T-cell (primary cell): ENCODE measurements at regions not wholly inside any gene's neighbourhood (a gene's known extent, or its start where the extent isn't known, plus 50 kb on each side); places are given as distances from the start of the nearest gene placed in this dataset.

ENCODE experiments used
- ATAC-seq, 4 experiments: fragments of 200-7000 bp in 3 of 4; fragments of 150-1000 bp in 1 of 4; cut with Tn5 transposase; replicated peaks in 1 of 4; 1 replicate in 3 of 4; 2 replicates in 1 of 4; pipeline ENCODE4 v1.10.0; 2021; ENCODE audit warnings: moderate library complexity in 3 of 4, mild to moderate bottlenecking in 2 of 4, moderate number of reproducible peaks in 1 of 4
- CTCF ChIA-PET, 2 donors: fragments of 300-600 bp; sonication (Branson Sonifier 250); formaldehyde crosslinking; loops; one replicate each; lab custom pipeline; 2022; ENCODE audit warnings: antibody characterized with exemption in 2 of 2; lab: Charles Lee
- POLR2A ChIA-PET, 2 donors: fragments of 300-600 bp; sonication (Branson Sonifier 250); formaldehyde crosslinking; loops; one replicate each; lab custom pipeline; 2022; ENCODE audit warnings: antibody characterized with exemption in 2 of 2; lab: Charles Lee
- DNase-seq, 35 experiments: peaks; one replicate each; pipeline versions ENCODE4 v3.0.0 to v3.0.0-alpha.2; 2013 to 2023
- H3K27ac ChIP-seq: one replicate; pipeline ENCODE4 v1.5.1; 2013; ENCODE audit warnings: low read length
- H3K27me3 ChIP-seq, 2 experiments: replicated peaks in 1 of 2; 1 replicate in 1 of 2; 2 replicates in 1 of 2; pipeline versions ENCODE4 v1.6.1 to v1.7.0; 2013; ENCODE audit warnings: low read length in 1 of 2, mixed read lengths in 1 of 2; ENCODE audit not compliant: control insufficient read depth in 2 of 2, insufficient read depth in 2 of 2; ENCODE audit errors: extremely low read depth in 1 of 2
- H3K36me3 ChIP-seq, 2 donors: 1 replicate in 1 of 2; 2 replicates in 1 of 2; pipeline versions ENCODE4 v1.6.1 to v1.7.0; 2013; ENCODE audit warnings: low read length in 1 of 2; ENCODE audit not compliant: control insufficient read depth in 2 of 2, insufficient read depth in 1 of 2; ENCODE audit errors: extremely low read depth in 1 of 2
- H3K4me1 ChIP-seq, 2 experiments: 1 replicate in 1 of 2; 2 replicates in 1 of 2; pipeline versions ENCODE4 v1.6.1 to v1.7.0; 2013; ENCODE audit warnings: low read length in 2 of 2, mixed read lengths in 1 of 2; ENCODE audit not compliant: insufficient read depth in 2 of 2, control insufficient read depth in 1 of 2; ENCODE audit errors: extremely low read depth in 1 of 2
- H3K4me3 ChIP-seq, 2 donors: 1 replicate in 1 of 2; 2 replicates in 1 of 2; pipeline versions ENCODE4 v1.5.1 to v1.7.0; 2013; ENCODE audit warnings: mild to moderate bottlenecking in 2 of 2, low read length in 1 of 2, moderate library complexity in 1 of 2; ENCODE audit not compliant: control insufficient read depth in 1 of 2; ENCODE audit errors: extremely low read depth in 1 of 2
- H3K9me3 ChIP-seq: 2 replicates; pipeline ENCODE4 v1.7.0; 2013
- H3K27ac Mint-ChIP-seq, 2 donors: one replicate each; pipeline ENCODE4 v1.8.0; 2020 to 2021; ENCODE audit warnings: mild to moderate bottlenecking in 2 of 2, mixed read lengths in 2 of 2
- H3K27me3 Mint-ChIP-seq, 2 donors: one replicate each; pipeline ENCODE4 v1.8.0; 2021 to 2022; ENCODE audit warnings: mixed read lengths in 2 of 2
- H3K36me3 Mint-ChIP-seq: one replicate; pipeline ENCODE4 v1.8.0; 2021; ENCODE audit warnings: mixed read lengths
- H3K4me1 Mint-ChIP-seq, 3 donors: one replicate each; pipeline ENCODE4 v1.8.0; 2020 to 2022; ENCODE audit warnings: mixed read lengths in 3 of 3, mild to moderate bottlenecking in 1 of 3
- H3K4me3 Mint-ChIP-seq, 3 donors: one replicate each; pipeline ENCODE4 v1.8.0; 2020 to 2022; ENCODE audit warnings: mild to moderate bottlenecking in 3 of 3, mixed read lengths in 3 of 3, moderate library complexity in 3 of 3
- H3K9me3 Mint-ChIP-seq, 3 donors: one replicate each; pipeline ENCODE4 v1.8.0; 2020 to 2022; ENCODE audit warnings: mixed read lengths in 3 of 3
- WGBS: methylation state at CpG from one replicate; pipeline ENCODE4 v1.1.5; 2013; ENCODE audit warnings: missing lambda C conversion rate; ENCODE audit not compliant: insufficient coverage; 5-methylcytosine and 5-hydroxymethylcytosine counted together

GRCh38 chr5:155299386-155300005, 285.9 kb downstream of the KIF4B start:
- POLR2A ChIA-PET: no interaction called here
- DNase-seq: no peak
- no peak for ATAC-seq
- Mint-ChIP-seq H3K36me3 (no peaks in the 10 kb centered on the region), H3K4me1 (no peaks in the 10 kb centered on the region), H3K27me3 (peaks cover 0 to under 1% of the 10 kb centered on the region in 2 donors), H3K4me3 (no peak overlapping the region), H3K9me3 (peaks cover 0 to 4% (median 4%) of the 10 kb centered on the region in 3 donors), H3K27ac (no peak overlapping the region)
- 73% methylated on average over 2 of the region's 8 CpGs for WGBS
- Histone ChIP-seq H3K27ac (no peak overlapping the region), H3K36me3 (no peaks in the 10 kb centered on the region), H3K9me3 (no peaks in the 10 kb centered on the region), H3K4me3 (no peak overlapping the region), H3K27me3 (no peaks in the 10 kb centered on the region), H3K4me1 (no peaks in the 10 kb centered on the region)
- CTCF ChIA-PET: no interaction called here

- DNase-seq (no peak), ATAC-seq (no peak)
- no CpG with 5 or more reads among the region's 3 CpGs for WGBS
- Histone ChIP-seq H3K27me3 (no peaks in the 10 kb centered on the region), H3K4me3 (no peak overlapping the region), H3K4me1 (no peaks in the 10 kb centered on the region), H3K36me3 (no peaks in the 10 kb centered on the region), H3K9me3 (no peaks in the 10 kb centered on the region), H3K27ac (no peak overlapping the region)
- H3K4me3 Mint-ChIP-seq: no peak overlapping the region
- peaks cover 0 to 3% (median 2%) of the 10 kb centered on the region in 3 donors for H3K9me3 Mint-ChIP-seq
- H3K36me3 Mint-ChIP-seq: no peaks in the 10 kb centered on the region
- CTCF ChIA-PET: no interaction called here
- H3K27ac Mint-ChIP-seq: no peak overlapping the region
- H3K4me1 Mint-ChIP-seq: no peaks in the 10 kb centered on the region
- peaks cover 0 to 4% of the 10 kb centered on the region in 2 donors for H3K27me3 Mint-ChIP-seq
- POLR2A ChIA-PET: no interaction called here
Observed at GRCh38 chr5:155303120-155303519, 289.6 kb downstream of the KIF4B start.

GRCh38 chr5:155307229-155307628, 293.7 kb downstream of the KIF4B start:
- no peaks in the 10 kb centered on the region for H3K4me1 ChIP-seq
- no peak overlapping the region for H3K27ac ChIP-seq
- ChIA-PET CTCF (interaction anchor here in 1 of 2 donors (0.6 kb wide), 1 partner anchor 1823 kb away, joined by 5 read pairs; no protein-coding TSS in a partner anchor), POLR2A (no interaction called here)
- Mint-ChIP-seq H3K27ac (no peak overlapping the region), H3K27me3 (peaks cover 0 to 4% of the 10 kb centered on the region in 2 donors), H3K9me3 (no peaks in the 10 kb centered on the region), H3K4me1 (no peaks in the 10 kb centered on the region), H3K36me3 (no peaks in the 10 kb centered on the region), H3K4me3 (no peak overlapping the region)
- WGBS: 100% methylated on average over 2 of the region's 3 CpGs
- H3K9me3 ChIP-seq: no peaks in the 10 kb centered on the region
- H3K4me3 ChIP-seq: no peak overlapping the region
- no peak for DNase-seq
- no peak for ATAC-seq
- no peaks in the 10 kb centered on the region for H3K27me3 ChIP-seq
- no peaks in the 10 kb centered on the region for H3K36me3 ChIP-seq

GRCh38 chr5:155308289-155308688, 294.7 kb downstream of the KIF4B start:
- Histone ChIP-seq H3K36me3 (no peaks in the 10 kb centered on the region), H3K4me1 (no peaks in the 10 kb centered on the region), H3K9me3 (no peaks in the 10 kb centered on the region), H3K4me3 (no peak overlapping the region), H3K27me3 (no peaks in the 10 kb centered on the region), H3K27ac (no peak overlapping the region)
- Mint-ChIP-seq H3K4me3 (no peak overlapping the region), H3K4me1 (no peaks in the 10 kb centered on the region), H3K27me3 (peaks cover 0 to 4% of the 10 kb centered on the region in 2 donors), H3K9me3 (peaks cover 0 to 5% (median 0%) of the 10 kb centered on the region in 3 donors), H3K27ac (no peak overlapping the region), H3K36me3 (no peaks in the 10 kb centered on the region)
- POLR2A ChIA-PET: no interaction called here
- ATAC-seq: no peak
- CTCF ChIA-PET: no interaction called here
- DNase-seq: no peak

- Histone ChIP-seq H3K9me3 (no peaks in the 10 kb centered on the region), H3K36me3 (no peaks in the 10 kb centered on the region), H3K4me1 (no peaks in the 10 kb centered on the region), H3K27ac (no peak overlapping the region), H3K4me3 (no peak overlapping the region), H3K27me3 (no peaks in the 10 kb centered on the region)
- peaks cover 0 to 4% of the 10 kb centered on the region in 2 donors for H3K27me3 Mint-ChIP-seq
- CTCF ChIA-PET: no interaction called here
- WGBS: no CpG with 5 or more reads among the region's 4 CpGs
- H3K9me3 Mint-ChIP-seq: peaks cover 0 to 5% (median 0%) of the 10 kb centered on the region in 3 donors
- no peaks in the 10 kb centered on the region for H3K36me3 Mint-ChIP-seq
- no peak overlapping the region for H3K27ac Mint-ChIP-seq
- H3K4me3 Mint-ChIP-seq: no peak overlapping the region
- H3K4me1 Mint-ChIP-seq: no peaks in the 10 kb centered on the region
- no peak for DNase-seq
- POLR2A ChIA-PET: no interaction called here
- no peak for ATAC-seq
Observed at GRCh38 chr5:155309021-155309746, 295.6 kb downstream of the KIF4B start.

GRCh38 chr5:155311721-155312120, 298.2 kb downstream of the KIF4B start:
- Mint-ChIP-seq H3K9me3 (peaks cover 0 to 5% (median 0%) of the 10 kb centered on the region in 3 donors), H3K4me3 (no peak overlapping the region), H3K36me3 (no peaks in the 10 kb centered on the region), H3K27ac (no peak overlapping the region), H3K27me3 (no peaks in the 10 kb centered on the region), H3K4me1 (no peaks in the 10 kb centered on the region)
- CTCF ChIA-PET: no interaction called here
- DNase-seq (no peak), ATAC-seq (no peak)
- Histone ChIP-seq H3K36me3 (no peaks in the 10 kb centered on the region), H3K27ac (no peak overlapping the region), H3K4me1 (no peaks in the 10 kb centered on the region), H3K27me3 (no peaks in the 10 kb centered on the region), H3K9me3 (no peaks in the 10 kb centered on the region), H3K4me3 (no peak overlapping the region)
- POLR2A ChIA-PET: no interaction called here
- no CpG with 5 or more reads among the region's 1 CpG for WGBS
